ENCODE measurements at regions not wholly inside any gene's neighbourhood (a gene's known extent, or its start where the extent isn't known, plus 50 kb on each side); places are given as distances from the start of the nearest gene placed in this dataset.

- DNase-seq (ENCODE audit: insufficient read length, low spot score) (no peak), FAIRE-seq (no peak)
- no peak for TF ChIP-seq POLR2A (IDR thresholded peaks at IDR 0.05; ENCODE audit: low read depth, low read length)
These were observed 422.7 kb downstream of the MIAT start for GRCh38 chr22:27080036-27080578.

GRCh38 chr22:27080863-27081262 lies 423.5 kb downstream of the MIAT start:
- no peak for TF ChIP-seq POLR2A (IDR thresholded peaks at IDR 0.05; ENCODE audit: low read depth, low read length)
- FAIRE-seq: no peak
- DNase-seq (ENCODE audit: insufficient read length, low spot score): no peak

GRCh38 chr22:27083610-27084009 lies 426.2 kb downstream of the MIAT start:
- no peak for DNase-seq (ENCODE audit: insufficient read length, low spot score)
- no peak for TF ChIP-seq POLR2A (IDR thresholded peaks at IDR 0.05; ENCODE audit: low read depth, low read length)
- no peak for FAIRE-seq

GRCh38 chr22:27084130-27084529 lies 426.7 kb downstream of the MIAT start:
- DNase-seq (ENCODE audit: insufficient read length, low spot score): no peak
- TF ChIP-seq POLR2A (IDR thresholded peaks at IDR 0.05; ENCODE audit: low read depth, low read length): no peak
- no peak for FAIRE-seq

GRCh38 chr22:27086080-27087044 lies 429.0 kb downstream of the MIAT start:
- no peak for FAIRE-seq
- TF ChIP-seq POLR2A (IDR thresholded peaks at IDR 0.05; ENCODE audit: low read depth, low read length): no peak
- no peak for DNase-seq (ENCODE audit: insufficient read length, low spot score)

- FAIRE-seq (no peak), DNase-seq (ENCODE audit: insufficient read length, low spot score) (no peak)
- TF ChIP-seq POLR2A (IDR thresholded peaks at IDR 0.05; ENCODE audit: low read depth, low read length): no peak
These were observed 429.7 kb downstream of the MIAT start for GRCh38 chr22:27087051-27087450.

- FAIRE-seq (no peak), DNase-seq (ENCODE audit: insufficient read length, low spot score) (no peak)
- TF ChIP-seq POLR2A (IDR thresholded peaks at IDR 0.05; ENCODE audit: low read depth, low read length): no peak
These were observed 430.6 kb downstream of the MIAT start for GRCh38 chr22:27088026-27088425.

- DNase-seq (ENCODE audit: insufficient read length, low spot score) (no peak), FAIRE-seq (no peak)
- TF ChIP-seq POLR2A (IDR thresholded peaks at IDR 0.05; ENCODE audit: low read depth, low read length): no peak
These were observed 431.9 kb downstream of the MIAT start for GRCh38 chr22:27089264-27089663.

- DNase-seq (ENCODE audit: insufficient read length, low spot score): no peak
- no peak for TF ChIP-seq POLR2A (IDR thresholded peaks at IDR 0.05; ENCODE audit: low read depth, low read length)
- no peak for FAIRE-seq
These were observed 433.2 kb downstream of the MIAT start for GRCh38 chr22:27090611-27091011.

- FAIRE-seq (no peak), DNase-seq (ENCODE audit: insufficient read length, low spot score) (no peak)
- TF ChIP-seq POLR2A (IDR thresholded peaks at IDR 0.05; ENCODE audit: low read depth, low read length): no peak
These were observed 436.0 kb downstream of the MIAT start for GRCh38 chr22:27093422-27093821.

- FAIRE-seq (no peak), DNase-seq (ENCODE audit: insufficient read length, low spot score) (no peak)
- TF ChIP-seq POLR2A (IDR thresholded peaks at IDR 0.05; ENCODE audit: low read depth, low read length): no peak
These were observed 437.4 kb downstream of the MIAT start for GRCh38 chr22:27094633-27095308.

- FAIRE-seq: no peak
- no peak for DNase-seq (ENCODE audit: insufficient read length, low spot score)
- no peak for TF ChIP-seq POLR2A (IDR thresholded peaks at IDR 0.05; ENCODE audit: low read depth, low read length)
These were observed 440.1 kb downstream of the MIAT start for GRCh38 chr22:27097506-27097905.

- FAIRE-seq (no peak), DNase-seq (ENCODE audit: insufficient read length, low spot score) (no peak)
- no peak for TF ChIP-seq POLR2A (IDR thresholded peaks at IDR 0.05; ENCODE audit: low read depth, low read length)
These were observed 440.5 kb downstream of the MIAT start for GRCh38 chr22:27097933-27098332.

GRCh38 chr22:27099946-27100722 lies 442.7 kb downstream of the MIAT start:
- DNase-seq (ENCODE audit: insufficient read length, low spot score) (no peak), FAIRE-seq (no peak)
- no peak for TF ChIP-seq POLR2A (IDR thresholded peaks at IDR 0.05; ENCODE audit: low read depth, low read length)
